ENCODE measurements at regions not wholly inside any gene's neighbourhood (a gene's known extent, or its start where the extent isn't known, plus 50 kb on each side); places are given as distances from the start of the nearest gene placed in this dataset.

DNA sequence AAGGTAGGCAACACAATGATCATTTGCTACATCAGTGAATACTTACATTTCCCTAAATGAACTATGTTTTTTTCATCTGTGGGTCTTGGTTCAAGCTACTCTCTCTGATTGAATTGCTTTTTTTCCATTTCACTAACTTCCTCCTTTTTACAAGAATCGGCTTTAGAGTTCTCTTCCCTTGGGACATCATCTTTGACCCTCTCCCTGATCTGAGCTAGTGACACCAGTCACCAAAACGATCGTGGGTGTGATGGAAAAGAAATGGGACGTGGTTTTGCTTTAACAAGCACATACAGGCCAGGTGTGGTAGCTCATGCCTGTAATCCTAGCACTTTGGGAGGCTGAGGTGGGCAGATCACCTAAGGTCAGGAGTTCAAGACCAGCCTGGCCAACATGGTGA, 129.9 kb downstream of the WT1 start:
- FAIRE-seq (no peak), DNase-seq (no peak), ATAC-seq (no peak)
- TF ChIP-seq, protein P1, sequence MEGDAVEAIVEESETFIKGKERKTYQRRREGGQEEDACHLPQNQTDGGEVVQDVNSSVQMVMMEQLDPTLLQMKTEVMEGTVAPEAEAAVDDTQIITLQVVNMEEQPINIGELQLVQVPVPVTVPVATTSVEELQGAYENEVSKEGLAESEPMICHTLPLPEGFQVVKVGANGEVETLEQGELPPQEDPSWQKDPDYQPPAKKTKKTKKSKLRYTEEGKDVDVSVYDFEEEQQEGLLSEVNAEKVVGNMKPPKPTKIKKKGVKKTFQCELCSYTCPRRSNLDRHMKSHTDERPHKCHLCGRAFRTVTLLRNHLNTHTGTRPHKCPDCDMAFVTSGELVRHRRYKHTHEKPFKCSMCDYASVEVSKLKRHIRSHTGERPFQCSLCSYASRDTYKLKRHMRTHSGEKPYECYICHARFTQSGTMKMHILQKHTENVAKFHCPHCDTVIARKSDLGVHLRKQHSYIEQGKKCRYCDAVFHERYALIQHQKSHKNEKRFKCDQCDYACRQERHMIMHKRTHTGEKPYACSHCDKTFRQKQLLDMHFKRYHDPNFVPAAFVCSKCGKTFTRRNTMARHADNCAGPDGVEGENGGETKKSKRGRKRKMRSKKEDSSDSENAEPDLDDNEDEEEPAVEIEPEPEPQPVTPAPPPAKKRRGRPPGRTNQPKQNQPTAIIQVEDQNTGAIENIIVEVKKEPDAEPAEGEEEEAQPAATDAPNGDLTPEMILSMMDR (IDR thresholded peaks at IDR 0.05) = no peak
- no peaks in the 10 kb centered on the region for H3K36me3 ChIP-seq
- no peaks in the 10 kb centered on the region for H3K4me1 ChIP-seq
- H3K9me3 ChIP-seq = no peaks in the 10 kb centered on the region
- H3K27me3 ChIP-seq = no peaks in the 10 kb centered on the region
- H3K4me3 ChIP-seq = no peak overlapping the region
- intact Hi-C loops (cut with DNase I) = no loop called here
- H3K27ac ChIP-seq = no peak overlapping the region
- WGBS, 2 donors = 48 to 76% methylated on average over 4 of the region's 4 CpGs

GRCh38 chr11:32307471-32307870, 127.9 kb downstream of the WT1 start:
- H3K36me3 ChIP-seq = no peaks in the 10 kb centered on the region
- no peak overlapping the region for H3K27ac ChIP-seq
- TF ChIP-seq, protein P1 (IDR thresholded peaks at IDR 0.05) = no peak
- H3K27me3 ChIP-seq = no peaks in the 10 kb centered on the region
- no peaks in the 10 kb centered on the region for H3K4me1 ChIP-seq
- ATAC-seq = no peak
- no peak for FAIRE-seq
- DNase-seq = no peak
- WGBS, 2 donors = 39 to 57% methylated on average over 3 of the region's 3 CpGs
- H3K4me3 ChIP-seq = no peak overlapping the region
- H3K9me3 ChIP-seq = no peaks in the 10 kb centered on the region
- intact Hi-C loops (cut with DNase I) = no loop called here

GRCh38 chr11:32307913-32308312, 127.4 kb downstream of the WT1 start:
- no peak overlapping the region for H3K27ac ChIP-seq

DNA sequence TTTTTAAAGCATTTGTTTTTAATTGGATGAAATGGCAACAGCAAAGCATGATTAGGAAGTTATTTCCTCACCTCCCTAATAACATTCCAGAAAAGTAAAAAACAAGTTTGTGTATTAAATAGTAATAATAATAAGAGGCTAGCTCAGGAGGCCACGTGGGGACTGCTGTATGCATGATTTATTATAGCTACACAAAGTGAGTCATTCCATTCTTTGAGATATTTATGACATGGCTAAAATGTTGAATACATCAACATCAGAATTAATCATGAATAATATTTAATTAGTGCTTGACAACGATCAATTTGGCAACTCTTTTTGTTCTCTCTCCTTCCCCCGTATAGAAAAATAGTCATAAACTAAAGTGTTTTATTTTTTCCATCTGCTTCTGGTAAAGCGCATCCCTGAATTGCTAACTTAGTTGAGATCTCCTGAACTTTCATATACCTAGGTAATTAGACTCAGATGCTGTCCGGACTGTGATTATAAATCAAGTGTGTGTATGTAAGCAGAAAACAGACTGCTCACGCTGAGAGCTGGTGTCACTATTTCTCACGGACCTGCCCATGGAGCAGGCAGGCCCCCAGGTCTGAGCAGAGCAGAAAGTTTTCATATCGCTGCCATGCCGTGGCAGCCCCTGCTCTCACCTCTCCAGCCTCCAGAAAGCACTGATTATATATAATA, 125.7 kb downstream of the WT1 start:
- FAIRE-seq = no peak

More at GRCh38 chr11:32307913-32308312, 127.4 kb downstream of the WT1 start:
- Histone ChIP-seq H3K36me3 (no peaks in the 10 kb centered on the region), H3K4me1 (no peaks in the 10 kb centered on the region), H3K27me3 (no peaks in the 10 kb centered on the region), H3K4me3 (no peak overlapping the region), H3K9me3 (no peaks in the 10 kb centered on the region)
- no peak for DNase-seq
- TF ChIP-seq, protein P1 (IDR thresholded peaks at IDR 0.05) = no peak
- FAIRE-seq = no peak
- intact Hi-C loops (cut with DNase I) = no loop called here
- 75 to 81% methylated on average over 6 of the region's 6 CpGs for WGBS, 2 donors
- no peak for ATAC-seq

DNA sequence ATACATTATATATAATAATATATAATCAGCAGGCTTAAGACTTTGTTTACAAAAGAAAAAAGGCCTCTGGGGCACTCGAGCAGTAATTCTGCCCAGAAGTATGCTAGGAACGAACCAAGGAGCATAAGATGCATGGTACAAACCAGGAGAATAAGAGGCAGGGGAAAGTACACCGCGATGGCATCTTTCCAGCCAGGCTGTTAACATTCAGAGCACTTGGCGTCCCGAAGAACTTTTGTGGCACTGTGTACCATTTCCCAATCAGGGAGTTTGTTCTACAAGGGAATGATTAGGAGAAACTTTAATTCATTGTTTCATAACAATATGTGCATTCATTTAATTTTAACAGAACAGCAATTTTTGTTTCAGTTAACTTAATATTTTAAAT, 125.1 kb downstream of the WT1 start:
- H3K36me3 ChIP-seq = no peaks in the 10 kb centered on the region
- WGBS, 2 donors = 60 to 64% methylated on average over 6 of the region's 6 CpGs
- TF ChIP-seq, protein P1 (IDR thresholded peaks at IDR 0.05) = no peak
- DNase-seq (no peak), FAIRE-seq (no peak), ATAC-seq (no peak)
- H3K27ac ChIP-seq = no peak overlapping the region
- H3K9me3 ChIP-seq = no peaks in the 10 kb centered on the region
- H3K27me3 ChIP-seq = no peaks in the 10 kb centered on the region
- H3K4me1 ChIP-seq = no peaks in the 10 kb centered on the region
- H3K4me3 ChIP-seq = no peak overlapping the region
- intact Hi-C loops (cut with DNase I) = loop anchor here in 1 of 3 donors (10.0 kb wide), 1 partner anchor 485 kb away; the partner anchor contains the start of gene CCDC73

More for the DNA sequence above, 125.7 kb downstream of the WT1 start:
- H3K27ac ChIP-seq = no peak overlapping the region
- no peak for DNase-seq
- no peaks in the 10 kb centered on the region for H3K36me3 ChIP-seq
- no peaks in the 10 kb centered on the region for H3K27me3 ChIP-seq
- H3K9me3 ChIP-seq = no peaks in the 10 kb centered on the region
- intact Hi-C loops (cut with DNase I) = loop anchor here in 1 of 3 donors (10.0 kb wide), 1 partner anchor 485 kb away; the partner anchor contains the start of gene CCDC73
- 41 to 51% methylated on average over 9 of the region's 9 CpGs for WGBS, 2 donors
- no peak overlapping the region for H3K4me3 ChIP-seq
- TF ChIP-seq, protein P1 (IDR thresholded peaks at IDR 0.05) = no peak
- no peak for ATAC-seq
- H3K4me1 ChIP-seq = no peaks in the 10 kb centered on the region
